NCI-H2196 treated with DMSO at 0.1 percent for 48 hours (cell line): ENCODE measurements at regions not wholly inside any gene's neighbourhood (a gene's known extent, or its start where the extent isn't known, plus 50 kb on each side); places are given as distances from the start of the nearest gene placed in this dataset.

Experiments
- DNase-seq: peaks from one replicate; lab custom pipeline; 2025; ENCODE audit not compliant: unreplicated experiment; lab: John Stamatoyannopoulos, UW

DNA sequence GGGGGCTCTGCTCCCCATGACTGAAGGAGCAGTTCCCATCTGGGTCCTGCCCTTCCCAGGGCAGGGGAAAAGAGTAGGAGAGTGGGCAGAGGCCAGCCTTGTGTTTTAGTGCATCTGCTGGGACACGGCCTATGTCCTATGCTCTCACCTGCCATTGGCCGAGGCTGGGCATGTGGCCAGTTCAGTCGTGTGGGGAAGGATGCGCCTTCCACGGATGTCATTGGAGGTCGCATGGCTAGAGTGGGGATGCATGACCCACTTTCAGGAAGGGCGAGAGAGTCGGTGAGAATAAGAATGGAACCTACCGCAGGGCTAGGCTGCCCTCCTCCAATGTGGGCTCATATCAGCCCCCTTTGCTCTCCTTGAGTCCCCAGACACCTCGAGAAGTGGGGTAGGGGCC, 70.9 kb upstream of the HAAO start:
- no peak for DNase-seq

DNA sequence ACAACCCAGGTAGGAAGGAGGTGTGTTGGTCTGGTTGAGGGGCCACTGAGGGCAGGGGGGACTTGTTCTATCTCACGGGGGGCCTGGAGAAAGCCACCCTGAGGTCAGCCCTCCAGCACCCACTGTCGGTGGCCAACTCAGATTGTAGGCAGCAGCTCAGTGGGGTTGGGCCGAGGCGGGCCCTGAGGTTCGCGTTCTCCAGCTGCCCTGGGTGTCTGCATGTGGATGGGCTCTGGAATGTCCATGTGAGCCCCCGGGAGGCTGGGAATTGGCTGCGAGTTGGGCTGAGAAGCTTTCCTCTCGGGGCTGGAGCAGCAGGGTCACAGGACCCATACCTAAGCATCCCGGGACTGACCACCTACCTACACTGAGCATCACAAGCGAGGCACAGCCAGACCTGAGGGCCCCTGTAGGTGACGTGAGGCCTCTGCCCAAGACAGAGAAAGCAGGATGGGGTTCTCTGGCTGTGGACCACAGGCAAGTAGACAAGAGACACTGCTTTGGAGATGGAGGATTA, 70.3 kb upstream of the HAAO start:
- DNase-seq: no peak

DNA sequence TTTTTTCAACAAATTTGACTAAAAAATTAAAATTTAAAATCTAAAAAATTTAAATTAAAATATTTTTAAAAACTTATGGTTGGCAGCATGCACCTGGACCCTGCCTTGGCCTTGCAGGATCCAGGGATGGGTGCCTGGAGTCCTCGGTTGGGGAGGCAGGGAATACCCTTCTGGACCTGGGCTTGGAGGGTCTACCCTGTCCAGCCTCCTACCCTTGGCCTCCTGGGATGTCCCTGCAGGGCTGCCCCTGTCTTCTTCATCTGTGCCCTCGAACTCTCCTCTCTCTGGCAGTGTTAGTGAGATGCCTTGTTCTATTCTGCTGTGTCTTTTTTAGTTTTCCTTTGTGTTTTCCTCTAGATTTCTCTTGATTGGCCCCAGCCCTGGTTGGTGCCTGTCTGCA, 68.9 kb upstream of the HAAO start:
- no peak for DNase-seq

DNA sequence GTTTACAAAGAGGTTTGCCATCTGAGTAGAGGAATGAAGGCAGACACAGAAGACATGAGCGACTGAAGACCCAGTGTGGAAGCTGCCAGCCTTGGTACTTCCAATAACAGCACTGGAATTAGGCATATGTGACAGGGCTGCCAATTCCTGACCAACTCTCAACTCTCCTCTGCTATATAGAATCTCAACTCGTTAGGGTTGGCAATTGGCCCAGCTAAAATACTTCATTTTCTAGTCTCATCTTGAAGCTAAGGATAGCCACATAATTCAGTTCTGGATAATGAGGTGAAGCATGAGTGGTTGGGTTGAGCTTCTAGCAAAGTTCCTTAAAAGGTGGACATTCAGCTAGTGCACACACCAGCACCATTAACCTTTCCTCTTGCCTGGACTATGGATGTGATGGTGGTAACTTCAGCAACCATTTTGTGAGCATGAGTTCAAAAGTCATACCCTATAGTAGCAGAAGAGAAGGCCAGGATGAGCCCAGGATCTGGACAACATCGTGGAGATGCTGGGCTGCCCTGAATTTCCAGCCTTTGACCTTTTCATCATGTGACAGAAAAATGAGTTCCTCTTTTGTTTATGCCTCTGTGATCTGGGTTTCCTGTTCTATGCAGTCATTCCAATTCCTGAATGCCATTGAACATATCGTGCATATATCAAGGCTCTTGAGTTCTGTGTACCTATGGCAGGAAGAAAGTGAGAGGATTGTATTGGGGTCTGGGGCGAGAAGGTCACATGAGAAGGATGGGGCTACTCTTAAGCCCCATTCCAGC, 68.1 kb upstream of the HAAO start:
- no peak for DNase-seq

DNA sequence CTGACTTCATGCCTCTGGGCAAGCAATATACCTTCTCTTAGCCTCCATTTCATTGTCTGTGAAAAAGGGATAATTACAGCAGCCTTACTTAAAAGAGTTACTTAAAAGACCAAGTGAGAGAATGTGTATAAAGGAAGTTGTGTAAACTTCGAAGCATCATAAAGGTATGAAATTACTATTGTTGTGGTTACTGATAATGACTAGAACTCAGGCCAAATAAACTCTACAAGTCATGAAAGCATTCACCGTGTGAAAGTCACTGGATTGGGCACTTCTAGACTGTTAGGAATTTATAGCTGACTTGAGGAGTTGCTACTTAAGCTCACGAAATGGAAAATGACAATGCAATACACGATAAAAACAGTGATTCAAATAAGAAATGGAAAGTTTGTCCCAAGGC, 67.4 kb upstream of the HAAO start:
- DNase-seq: no peak

DNA sequence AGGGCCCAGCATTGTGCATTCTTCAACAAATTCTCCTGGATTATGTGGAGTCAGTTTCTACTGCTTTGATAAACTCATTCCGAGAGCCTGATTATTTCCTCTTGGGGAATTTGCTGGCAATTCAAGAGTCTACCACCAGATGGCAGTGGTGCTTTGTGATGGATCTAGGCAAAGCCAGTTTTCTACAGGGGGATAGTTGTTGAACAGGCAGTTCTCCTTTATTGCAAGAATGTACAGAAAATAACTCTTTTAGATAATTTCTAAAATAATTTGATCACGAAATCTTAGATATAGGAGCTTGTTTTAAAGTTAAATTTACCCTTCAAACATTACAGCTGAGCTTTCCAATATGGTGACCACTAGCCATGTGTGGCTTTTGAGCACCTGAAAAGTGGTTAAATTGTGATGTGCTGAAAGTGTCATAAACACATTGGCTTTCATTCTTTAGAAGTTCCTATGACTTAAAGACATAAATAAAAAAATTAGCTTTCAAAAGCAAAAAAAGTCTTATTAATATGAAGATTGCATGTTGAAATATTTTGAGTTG, 66.7 kb upstream of the HAAO start:
- no peak for DNase-seq

DNA sequence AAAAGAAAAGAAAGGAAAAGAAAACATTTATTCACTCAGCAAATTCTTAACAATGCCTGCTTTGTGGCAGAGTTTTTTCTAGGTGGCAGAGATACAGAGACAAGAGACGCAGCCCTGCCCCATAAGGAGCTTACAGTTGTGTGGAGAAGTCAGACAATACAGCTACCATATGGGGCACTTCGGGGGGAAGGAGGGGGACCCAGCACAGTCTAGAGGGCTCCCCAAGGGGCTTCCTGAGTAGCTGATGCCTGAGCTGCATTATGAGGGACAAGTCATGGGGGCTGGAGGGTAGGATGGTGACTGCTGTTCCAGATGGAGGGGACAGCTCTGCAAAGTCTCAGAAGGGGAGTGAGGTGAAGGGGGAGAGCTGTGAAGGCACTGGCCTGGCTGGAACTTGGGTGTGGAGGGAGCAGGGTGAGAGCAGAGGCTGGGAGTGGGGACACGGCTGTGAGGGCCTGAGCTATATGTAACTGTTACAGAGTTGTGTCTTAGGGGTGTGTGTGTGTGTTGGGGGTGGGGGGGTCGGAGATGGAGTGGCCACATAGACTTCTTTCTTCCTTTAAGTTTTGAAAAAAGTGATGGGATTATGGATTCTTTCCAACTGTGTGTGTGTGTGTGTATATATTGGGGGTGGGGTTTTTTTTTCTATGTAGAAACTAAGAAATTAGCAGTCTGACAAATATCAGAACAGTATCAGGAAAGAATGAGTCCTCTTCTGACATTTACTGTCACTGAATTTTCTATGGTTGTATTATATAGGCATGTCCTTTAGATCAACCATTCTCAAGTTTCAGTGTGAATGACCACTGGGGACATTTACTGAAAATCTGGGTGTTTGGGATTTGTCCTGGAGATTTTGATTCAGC, 66.0 kb upstream of the HAAO start:
- DNase-seq: no peak

DNA sequence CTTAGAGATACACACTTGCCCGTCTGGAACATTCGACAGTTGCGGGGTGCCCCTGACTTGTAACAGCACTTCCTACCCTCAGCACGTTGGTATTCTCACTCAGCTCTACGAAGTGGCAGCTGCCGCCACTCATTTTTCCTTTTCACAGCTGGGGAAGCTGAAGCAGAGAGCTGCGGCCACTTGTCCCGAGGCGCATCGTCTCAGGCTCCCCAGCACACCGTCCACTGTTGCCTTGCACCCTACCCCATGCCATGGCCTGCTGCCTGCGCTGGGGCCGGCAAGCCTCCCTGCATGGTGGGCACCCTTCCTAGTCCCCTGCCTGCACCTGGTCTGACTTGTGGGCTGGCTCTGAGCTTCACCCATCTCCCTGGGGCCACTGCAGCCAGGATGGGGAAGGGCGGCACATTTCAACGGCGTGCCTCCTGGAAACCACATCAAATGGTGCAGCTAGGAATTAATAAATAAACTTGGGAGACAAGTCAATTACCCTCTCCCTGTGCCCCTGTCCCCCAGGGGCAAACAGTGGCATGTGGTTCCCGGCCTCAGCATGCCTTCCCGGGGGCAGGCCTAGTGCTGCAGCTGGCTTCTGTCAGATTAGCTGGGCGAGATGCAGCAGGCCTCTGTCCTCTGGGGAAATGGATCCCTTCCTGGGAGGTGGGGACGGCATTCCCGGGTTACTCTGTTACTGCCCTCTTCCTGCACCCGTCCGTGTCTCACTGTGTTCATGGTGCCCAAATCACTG, 64.7 kb upstream of the HAAO start:
- no peak for DNase-seq

DNA sequence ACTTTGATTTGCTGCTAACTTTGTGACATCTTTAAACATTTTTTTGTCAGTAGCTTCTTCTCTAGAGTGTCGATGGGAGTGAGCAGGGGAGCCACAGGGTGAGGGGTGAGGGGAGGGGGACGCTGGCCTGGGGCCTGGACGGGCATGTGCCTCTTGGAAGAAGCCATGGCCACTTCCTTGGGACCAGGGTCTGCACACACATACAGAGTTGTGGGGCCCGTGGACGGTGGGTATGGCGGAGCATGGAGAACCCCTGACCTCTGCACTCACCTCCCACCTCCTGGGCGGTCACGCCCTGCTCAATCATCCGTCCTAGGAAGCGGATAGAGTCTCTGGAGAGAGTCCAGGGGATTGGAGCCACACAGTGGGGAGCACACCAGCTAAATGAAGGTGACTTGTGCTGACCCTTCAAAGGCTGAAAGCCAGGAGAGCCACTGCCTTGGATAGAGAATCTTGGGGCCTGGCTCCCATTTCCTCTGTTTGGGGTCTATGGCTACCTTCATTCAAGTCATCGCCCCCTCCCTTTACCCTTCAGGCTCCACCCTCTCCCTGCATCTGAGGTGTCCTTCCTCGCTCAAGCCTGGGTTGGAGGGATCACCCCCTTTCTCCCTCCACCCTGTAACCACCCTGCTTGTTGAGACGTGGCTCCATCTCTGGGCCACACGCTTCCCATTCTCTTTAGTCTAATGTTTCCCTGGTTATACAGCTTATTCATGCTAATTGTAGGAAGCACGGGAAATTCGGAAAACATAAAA, 63.9 kb upstream of the HAAO start:
- DNase-seq: no peak

DNA sequence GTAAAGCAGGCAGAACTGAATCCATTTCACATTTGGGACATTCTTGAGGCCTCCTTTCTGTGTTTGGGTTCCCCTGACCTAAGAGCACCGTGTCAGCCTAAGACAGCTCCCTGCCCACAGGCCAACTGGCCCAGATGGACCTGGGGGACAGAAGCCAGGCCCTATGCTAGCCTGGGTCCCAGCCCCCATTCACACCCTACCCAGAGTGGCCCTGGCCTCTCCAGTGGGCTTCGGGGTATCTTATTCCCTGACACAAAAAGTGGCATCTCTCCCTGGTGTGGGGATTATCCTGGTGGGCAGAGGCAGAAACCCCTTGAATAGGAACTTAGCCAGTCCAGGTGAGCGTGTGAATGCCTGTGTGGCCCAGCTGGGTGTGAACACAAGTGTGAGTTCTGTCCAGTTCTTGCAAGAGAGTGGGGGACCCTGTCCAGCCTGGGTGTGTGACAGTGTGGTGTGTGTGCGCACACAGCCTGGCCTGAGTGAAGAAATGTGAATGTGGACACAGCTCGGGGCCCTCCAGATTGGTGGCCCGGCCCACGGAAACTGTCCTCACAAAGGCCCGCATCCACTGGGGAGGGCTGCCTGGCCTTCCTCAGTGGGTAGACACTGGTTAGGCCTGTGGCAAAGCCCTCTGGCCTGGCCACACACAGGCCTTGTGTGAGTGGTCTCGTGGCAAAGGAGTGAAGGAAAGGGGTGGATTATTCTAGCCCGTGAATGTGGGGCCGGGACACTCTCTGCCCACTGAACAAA, 63.0 kb upstream of the HAAO start:
- no peak for DNase-seq

DNA sequence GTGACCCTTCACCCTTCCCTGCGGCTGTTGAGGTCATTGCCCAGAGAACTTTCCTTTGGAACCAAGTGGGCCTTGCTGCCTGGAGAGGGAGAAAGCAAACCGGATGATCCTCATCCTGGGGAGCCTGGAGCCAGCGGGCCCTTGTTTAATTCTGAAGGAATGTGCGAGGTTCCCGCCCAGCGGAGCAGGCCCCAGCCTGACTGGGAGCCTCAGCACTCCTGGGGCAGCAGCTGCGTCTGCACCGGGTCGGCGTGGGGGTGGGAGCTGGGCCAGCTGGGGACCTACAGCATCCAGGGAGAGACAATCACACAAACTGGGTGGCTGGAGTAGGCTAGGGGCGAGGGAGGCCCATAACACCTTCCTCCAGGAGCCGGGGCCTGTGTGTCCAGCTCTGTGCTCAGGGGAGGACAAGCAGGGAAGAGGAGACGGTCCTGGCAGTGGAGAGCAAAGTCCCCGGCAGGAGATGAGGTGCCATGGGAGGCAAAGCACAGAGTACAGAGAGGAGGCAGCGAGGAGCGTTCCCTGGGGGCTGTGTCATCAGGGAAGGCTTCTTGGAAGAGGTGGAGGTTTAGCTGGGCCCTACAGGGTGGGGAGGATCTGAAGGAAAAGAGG, 61.9 kb upstream of the HAAO start:
- DNase-seq: no peak

DNA sequence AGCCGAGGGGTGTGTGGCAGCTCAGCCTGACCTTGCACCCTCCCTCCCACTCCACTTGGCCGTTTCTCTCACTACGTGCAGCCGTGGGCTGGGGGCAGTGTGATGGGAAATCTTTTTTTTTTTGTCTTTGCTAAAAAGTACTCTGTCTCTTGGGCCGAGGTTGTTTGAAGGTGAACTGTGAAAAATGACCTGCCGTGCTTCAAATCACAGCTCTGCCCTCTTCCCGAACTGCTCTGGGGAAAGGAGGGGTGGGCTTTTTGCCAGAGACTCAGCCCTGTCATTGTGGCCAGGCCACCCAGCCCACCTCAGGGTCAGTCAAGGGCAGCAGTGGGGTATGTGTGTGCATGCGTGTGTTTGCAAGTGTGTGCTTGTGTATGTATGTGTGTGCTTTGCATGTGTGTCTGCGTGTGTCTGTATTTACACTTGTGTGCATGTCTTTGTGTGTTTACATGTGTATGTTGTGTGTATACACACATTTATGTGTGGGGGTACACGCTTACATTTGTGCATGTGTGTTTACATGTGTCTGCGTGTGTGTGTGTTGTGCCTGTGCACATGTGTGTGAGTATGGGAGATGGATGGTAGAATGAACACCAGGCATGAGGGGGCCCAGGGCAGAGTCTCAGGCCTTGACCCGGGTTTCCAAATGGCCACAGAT, 61.3 kb upstream of the HAAO start:
- no peak for DNase-seq

DNA sequence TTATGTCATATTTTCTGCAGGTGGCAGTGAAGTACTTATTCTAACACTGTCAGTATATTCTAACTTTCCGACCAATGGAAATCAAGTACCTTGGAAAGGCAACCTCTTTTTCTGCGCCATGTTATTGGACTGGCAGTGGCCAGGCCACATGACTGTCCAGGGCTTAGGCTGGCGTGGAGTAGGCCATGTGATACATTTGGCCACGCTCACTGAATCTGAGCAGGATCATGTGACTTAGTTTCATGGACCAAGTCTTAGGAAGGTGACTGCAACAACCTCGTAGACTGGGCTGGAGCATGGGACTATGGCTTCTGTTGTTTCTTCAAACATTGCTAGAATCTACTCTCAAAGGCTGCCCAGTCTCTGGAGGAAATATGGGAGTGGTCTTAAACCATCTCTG, 60.4 kb upstream of the HAAO start:
- no peak for DNase-seq

DNA sequence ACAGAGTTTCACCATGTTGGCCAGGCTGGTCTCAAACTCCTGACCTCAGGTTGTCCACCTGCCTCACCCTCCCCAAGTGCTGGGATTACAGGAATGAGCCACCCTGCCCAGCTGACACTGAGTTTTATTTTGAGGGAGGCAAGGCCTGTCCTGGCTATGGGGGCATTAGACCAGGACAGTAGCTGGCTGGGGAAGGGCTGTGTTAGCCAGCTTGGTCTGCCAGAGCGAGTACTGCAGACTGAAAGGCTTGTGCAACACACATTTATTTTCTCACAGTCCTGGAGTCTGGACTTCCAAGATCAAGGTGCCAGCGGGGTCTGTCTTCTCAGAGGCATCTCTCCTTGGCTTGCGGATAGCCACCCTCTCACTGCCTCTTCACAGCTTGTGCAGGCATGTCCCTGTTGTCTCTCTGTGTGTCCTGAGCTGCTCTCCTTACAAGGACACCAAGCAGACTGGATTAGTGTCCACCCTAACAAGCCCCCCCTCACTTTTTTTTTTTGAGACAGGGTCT, 59.4 kb upstream of the HAAO start:
- DNase-seq: no peak

DNA sequence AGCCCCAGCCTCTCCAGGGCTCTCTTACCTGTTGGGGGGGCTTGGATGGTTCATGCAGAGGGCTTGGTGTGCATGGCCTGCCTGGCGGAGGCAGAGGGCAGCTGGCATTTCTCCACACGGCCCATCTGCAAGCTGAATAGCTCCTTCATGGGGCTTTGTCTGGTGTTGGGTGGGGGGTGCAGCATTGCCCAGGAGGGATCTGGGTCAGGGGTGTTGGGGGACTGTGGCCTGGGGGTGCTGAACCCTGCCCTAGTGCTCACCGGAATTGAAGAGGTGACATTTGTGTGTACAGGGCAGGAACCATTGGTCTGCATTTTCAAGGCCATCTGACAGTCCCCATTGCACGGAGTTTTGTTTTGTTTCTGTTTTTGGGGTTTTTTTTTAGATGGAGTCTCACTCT, 58.8 kb upstream of the HAAO start:
- no peak for DNase-seq

DNA sequence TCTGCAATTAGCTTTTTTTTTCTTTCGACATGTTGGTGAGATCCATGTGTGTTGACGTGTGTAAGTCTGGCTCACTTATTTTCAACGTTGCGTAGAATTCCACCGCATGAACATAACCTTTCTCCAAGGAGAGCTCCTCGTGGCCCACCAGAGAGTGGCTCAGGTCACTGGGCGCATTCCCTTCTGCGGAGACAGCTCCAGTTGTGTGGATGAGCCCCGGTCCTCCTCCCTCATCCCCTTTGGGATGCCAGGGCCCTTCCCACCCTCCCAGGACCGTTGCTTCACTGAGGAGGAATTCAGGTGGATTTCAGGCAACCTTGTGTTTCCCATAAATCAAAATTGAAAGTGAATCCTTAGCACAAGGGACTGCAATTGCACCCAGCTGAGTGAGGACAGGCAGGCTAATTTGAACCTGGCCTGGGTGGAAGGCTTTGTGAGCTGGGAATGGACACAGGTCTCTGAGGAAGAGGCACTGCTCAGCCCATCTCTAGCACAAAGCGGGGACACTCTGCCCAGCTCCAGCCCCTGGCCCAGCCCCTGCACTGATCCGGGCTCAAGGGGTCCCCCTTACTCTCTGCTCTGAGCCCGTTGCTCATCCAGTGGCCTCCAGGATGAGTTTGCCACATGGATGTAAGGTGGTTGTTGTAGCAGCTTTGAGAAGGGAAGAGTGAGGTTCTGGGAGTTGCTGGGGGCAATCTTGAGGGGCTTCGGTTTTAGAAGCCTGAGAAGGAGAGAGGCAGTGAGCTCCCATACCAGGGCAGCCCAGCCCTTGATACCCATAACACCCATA, 57.8 kb upstream of the HAAO start:
- no peak for DNase-seq

DNA sequence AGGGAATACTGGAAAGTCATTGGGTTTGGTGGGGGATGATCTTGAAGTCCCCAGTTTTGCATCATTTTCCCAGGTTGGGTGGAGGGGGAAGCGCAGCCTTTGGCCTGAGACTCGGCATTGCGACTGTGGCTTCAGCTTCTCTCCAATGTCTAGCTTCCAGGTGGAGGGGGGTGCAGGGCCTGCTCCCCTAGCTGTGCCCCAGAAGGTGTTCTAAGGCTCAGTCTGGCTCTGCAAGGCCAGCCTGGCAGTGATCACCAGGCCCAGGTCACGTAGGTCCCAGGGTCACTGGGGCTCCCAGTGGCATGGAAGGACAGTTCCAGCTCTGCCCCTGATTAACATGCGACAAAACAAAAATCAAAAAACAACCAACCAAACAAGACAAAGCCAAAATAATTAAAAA, 56.9 kb upstream of the HAAO start:
- DNase-seq: no peak

DNA sequence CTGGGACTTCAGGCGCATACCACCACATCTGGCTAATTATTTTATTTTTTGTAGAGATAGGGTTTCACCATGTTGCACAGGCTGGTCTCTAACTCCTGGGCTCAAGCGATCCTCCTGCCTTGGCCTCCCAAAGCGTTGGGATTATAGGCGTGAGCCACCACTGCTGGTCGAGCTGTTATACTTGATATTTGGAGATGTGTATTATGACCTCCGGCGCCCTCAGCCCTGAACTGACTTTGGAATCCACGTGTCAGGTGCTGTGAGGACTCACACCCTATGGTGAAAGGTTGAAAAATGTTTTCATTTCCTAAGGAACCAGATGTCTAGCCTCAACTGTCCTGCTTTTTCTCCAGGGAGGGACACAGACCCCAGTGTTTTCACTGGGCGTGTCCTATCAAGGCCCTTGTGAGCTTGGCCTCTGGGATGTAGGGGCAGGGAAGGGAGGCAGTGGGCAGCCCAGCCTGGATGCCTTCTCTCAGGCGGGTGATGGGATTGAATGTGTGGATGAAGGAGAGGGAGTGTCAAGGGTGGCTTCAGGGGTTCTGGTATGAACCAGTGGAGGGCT, 56.4 kb upstream of the HAAO start:
- DNase-seq: no peak
